ENCODE measurements at regions not wholly inside any gene's neighbourhood (a gene's known extent, or its start where the extent isn't known, plus 50 kb on each side); places are given as distances from the start of the nearest gene placed in this dataset.

DNA sequence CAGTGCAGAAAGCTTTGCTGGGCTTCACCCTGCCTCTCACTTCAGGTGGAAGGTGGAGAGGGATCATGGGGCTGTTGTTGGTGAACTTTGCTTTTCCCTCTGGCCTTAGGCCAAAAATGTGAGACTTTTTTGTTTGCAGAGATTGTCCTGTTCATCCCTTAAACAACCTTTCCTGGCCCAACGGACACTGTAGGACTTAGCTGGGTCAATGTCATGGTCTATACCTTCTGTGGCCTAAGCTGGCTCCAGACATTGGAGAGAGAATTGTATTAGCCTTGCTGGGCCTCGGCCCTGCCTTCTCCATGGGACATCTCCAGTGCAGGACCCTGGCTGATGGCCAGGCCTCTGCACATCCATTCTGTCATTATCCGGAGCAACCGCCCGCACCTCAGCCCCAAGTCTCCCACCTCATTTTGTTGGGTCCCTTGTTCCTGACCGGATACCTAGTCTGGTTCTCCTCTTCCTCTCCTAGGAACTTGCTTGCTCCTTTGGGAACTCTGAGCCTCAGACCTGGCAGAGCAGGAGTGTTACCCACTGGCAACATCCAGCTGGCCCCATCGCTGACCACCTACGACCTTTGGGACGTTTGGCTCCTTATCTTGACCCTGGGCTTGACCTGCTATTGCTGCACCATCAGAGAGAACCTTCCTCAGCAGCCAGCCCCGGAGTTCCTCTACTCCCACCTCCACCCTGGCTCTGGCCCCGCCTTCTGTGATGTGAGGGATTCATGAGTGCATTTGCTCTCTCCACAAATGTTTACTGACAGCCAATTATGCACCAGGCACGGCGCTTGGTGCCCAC lies 128.2 kb downstream of the BANF2 start (continued):
- TF ChIP-seq ZNF878 (CRISPR knock-in tag; IDR thresholded peaks at IDR 0.05) = no peak
- no peak for TF ChIP-seq ZNF446 (CRISPR knock-in tag; IDR thresholded peaks at IDR 0.05)
- TF ChIP-seq, protein P1, sequence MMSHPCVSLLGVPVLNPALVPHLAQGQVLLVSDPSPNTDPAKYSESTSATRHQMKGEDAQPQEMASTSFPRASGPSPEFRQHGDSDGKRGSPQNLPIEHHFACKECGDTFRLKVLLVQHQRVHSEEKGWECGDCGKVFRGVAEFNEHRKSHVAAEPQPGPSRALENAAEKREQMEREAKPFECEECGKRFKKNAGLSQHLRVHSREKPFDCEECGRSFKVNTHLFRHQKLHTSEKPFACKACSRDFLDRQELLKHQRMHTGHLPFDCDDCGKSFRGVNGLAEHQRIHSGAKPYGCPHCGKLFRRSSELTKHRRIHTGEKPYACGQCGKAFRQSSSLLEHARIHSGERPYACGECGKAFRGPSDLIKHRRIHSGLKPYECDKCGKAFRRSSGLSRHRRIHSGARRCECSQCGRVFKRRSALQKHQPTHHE (CRISPR knock-in tag; IDR thresholded peaks at IDR 0.05; ENCODE audit: borderline replicate concordance) = no peak
- TF ChIP-seq ZNF781 (CRISPR knock-in tag; IDR thresholded peaks at IDR 0.05; ENCODE audit: borderline replicate concordance, not compliant biosample characterization) = no peak
- TF ChIP-seq ZNF761 (CRISPR knock-in tag; conservative IDR thresholded peaks at IDR 0.05) = no peak
- TF ChIP-seq ZBTB8A (CRISPR knock-in tag; IDR thresholded peaks at IDR 0.05; ENCODE audit: borderline replicate concordance, low read depth) = no peak
- TF ChIP-seq KLF13 (CRISPR knock-in tag; IDR thresholded peaks at IDR 0.05) = no peak
- TF ChIP-seq, protein P2, sequence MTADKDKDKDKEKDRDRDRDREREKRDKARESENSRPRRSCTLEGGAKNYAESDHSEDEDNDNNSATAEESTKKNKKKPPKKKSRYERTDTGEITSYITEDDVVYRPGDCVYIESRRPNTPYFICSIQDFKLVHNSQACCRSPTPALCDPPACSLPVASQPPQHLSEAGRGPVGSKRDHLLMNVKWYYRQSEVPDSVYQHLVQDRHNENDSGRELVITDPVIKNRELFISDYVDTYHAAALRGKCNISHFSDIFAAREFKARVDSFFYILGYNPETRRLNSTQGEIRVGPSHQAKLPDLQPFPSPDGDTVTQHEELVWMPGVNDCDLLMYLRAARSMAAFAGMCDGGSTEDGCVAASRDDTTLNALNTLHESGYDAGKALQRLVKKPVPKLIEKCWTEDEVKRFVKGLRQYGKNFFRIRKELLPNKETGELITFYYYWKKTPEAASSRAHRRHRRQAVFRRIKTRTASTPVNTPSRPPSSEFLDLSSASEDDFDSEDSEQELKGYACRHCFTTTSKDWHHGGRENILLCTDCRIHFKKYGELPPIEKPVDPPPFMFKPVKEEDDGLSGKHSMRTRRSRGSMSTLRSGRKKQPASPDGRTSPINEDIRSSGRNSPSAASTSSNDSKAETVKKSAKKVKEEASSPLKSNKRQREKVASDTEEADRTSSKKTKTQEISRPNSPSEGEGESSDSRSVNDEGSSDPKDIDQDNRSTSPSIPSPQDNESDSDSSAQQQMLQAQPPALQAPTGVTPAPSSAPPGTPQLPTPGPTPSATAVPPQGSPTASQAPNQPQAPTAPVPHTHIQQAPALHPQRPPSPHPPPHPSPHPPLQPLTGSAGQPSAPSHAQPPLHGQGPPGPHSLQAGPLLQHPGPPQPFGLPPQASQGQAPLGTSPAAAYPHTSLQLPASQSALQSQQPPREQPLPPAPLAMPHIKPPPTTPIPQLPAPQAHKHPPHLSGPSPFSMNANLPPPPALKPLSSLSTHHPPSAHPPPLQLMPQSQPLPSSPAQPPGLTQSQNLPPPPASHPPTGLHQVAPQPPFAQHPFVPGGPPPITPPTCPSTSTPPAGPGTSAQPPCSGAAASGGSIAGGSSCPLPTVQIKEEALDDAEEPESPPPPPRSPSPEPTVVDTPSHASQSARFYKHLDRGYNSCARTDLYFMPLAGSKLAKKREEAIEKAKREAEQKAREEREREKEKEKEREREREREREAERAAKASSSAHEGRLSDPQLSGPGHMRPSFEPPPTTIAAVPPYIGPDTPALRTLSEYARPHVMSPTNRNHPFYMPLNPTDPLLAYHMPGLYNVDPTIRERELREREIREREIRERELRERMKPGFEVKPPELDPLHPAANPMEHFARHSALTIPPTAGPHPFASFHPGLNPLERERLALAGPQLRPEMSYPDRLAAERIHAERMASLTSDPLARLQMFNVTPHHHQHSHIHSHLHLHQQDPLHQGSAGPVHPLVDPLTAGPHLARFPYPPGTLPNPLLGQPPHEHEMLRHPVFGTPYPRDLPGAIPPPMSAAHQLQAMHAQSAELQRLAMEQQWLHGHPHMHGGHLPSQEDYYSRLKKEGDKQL (CRISPR knock-in tag; IDR thresholded peaks at IDR 0.05; ENCODE audit: low read depth) = no peak
- TF ChIP-seq SAFB2 (CRISPR knock-in tag; IDR thresholded peaks at IDR 0.05; ENCODE audit: borderline replicate concordance, low read depth) = no peak
- TF ChIP-seq, protein P3, sequence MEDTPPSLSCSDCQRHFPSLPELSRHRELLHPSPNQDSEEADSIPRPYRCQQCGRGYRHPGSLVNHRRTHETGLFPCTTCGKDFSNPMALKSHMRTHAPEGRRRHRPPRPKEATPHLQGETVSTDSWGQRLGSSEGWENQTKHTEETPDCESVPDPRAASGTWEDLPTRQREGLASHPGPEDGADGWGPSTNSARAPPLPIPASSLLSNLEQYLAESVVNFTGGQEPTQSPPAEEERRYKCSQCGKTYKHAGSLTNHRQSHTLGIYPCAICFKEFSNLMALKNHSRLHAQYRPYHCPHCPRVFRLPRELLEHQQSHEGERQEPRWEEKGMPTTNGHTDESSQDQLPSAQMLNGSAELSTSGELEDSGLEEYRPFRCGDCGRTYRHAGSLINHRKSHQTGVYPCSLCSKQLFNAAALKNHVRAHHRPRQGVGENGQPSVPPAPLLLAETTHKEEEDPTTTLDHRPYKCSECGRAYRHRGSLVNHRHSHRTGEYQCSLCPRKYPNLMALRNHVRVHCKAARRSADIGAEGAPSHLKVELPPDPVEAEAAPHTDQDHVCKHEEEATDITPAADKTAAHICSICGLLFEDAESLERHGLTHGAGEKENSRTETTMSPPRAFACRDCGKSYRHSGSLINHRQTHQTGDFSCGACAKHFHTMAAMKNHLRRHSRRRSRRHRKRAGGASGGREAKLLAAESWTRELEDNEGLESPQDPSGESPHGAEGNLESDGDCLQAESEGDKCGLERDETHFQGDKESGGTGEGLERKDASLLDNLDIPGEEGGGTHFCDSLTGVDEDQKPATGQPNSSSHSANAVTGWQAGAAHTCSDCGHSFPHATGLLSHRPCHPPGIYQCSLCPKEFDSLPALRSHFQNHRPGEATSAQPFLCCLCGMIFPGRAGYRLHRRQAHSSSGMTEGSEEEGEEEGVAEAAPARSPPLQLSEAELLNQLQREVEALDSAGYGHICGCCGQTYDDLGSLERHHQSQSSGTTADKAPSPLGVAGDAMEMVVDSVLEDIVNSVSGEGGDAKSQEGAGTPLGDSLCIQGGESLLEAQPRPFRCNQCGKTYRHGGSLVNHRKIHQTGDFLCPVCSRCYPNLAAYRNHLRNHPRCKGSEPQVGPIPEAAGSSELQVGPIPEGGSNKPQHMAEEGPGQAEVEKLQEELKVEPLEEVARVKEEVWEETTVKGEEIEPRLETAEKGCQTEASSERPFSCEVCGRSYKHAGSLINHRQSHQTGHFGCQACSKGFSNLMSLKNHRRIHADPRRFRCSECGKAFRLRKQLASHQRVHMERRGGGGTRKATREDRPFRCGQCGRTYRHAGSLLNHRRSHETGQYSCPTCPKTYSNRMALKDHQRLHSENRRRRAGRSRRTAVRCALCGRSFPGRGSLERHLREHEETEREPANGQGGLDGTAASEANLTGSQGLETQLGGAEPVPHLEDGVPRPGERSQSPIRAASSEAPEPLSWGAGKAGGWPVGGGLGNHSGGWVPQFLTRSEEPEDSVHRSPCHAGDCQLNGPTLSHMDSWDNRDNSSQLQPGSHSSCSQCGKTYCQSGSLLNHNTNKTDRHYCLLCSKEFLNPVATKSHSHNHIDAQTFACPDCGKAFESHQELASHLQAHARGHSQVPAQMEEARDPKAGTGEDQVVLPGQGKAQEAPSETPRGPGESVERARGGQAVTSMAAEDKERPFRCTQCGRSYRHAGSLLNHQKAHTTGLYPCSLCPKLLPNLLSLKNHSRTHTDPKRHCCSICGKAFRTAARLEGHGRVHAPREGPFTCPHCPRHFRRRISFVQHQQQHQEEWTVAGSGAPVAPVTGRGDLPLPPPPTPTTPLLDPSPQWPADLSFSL (CRISPR knock-in tag; IDR thresholded peaks at IDR 0.05) = no peak
- peak; percentile 74 for TF ChIP-seq TEAD3 (CRISPR knock-in tag; optimal IDR thresholded peaks at IDR 0.05; ENCODE audit: borderline replicate concordance)
- TF ChIP-seq ZNF296 (CRISPR knock-in tag; conservative IDR thresholded peaks at IDR 0.05) = peak; percentile 51; the same call in 1 of the 2 replicates
- TF ChIP-seq HMG20A (CRISPR knock-in tag; IDR thresholded peaks at IDR 0.05; ENCODE audit: borderline replicate concordance) = peak; percentile 54; the same call in 1 of the 2 replicates
- no peak for TF ChIP-seq HOXA3 (CRISPR knock-in tag; IDR thresholded peaks at IDR 0.05)

Data from HepG2 (cell line).